Neural crest cell (in vitro differentiated cells): ENCODE measurements at regions not wholly inside any gene's neighbourhood (a gene's known extent, or its start where the extent isn't known, plus 50 kb on each side); places are given as distances from the start of the nearest gene placed in this dataset.

ENCODE experiments used
- DNase-seq: peaks from one replicate; pipeline ENCODE4 v3.0.0; 2021; ENCODE audit warnings: low read depth, mixed read lengths, low spot score
- H3K27ac Mint-ChIP-seq: one replicate; pipeline ENCODE4 v1.8.0; 2021; ENCODE audit warnings: mild to moderate bottlenecking, mixed read lengths; ENCODE audit not compliant: unreplicated experiment
- H3K27me3 Mint-ChIP-seq: 2 replicates; pipeline ENCODE4 v1.8.0; 2021; ENCODE audit warnings: low read depth, mild to moderate bottlenecking, mixed read lengths
- H3K36me3 Mint-ChIP-seq: 2 replicates; pipeline ENCODE4 v1.8.0; 2021; ENCODE audit warnings: low read depth, mild to moderate bottlenecking, mixed read lengths
- H3K4me1 Mint-ChIP-seq: 2 replicates; pipeline ENCODE4 v1.8.0; 2021; ENCODE audit warnings: mixed read lengths
- H3K4me3 Mint-ChIP-seq: one replicate; pipeline ENCODE4 v1.8.0; 2021; ENCODE audit warnings: mild to moderate bottlenecking, mixed read lengths
- H3K9me3 Mint-ChIP-seq: 2 replicates; pipeline ENCODE4 v1.8.0; 2021; ENCODE audit warnings: mixed read lengths
- TF ChIP-seq, protein P1 (sequence below): fragments of 200-600 bp; sonication (generic); conservative IDR thresholded peaks from 2 replicates; pipeline ENCODE4 v1.5.0; 2021; ENCODE audit warnings: antibody characterized with exemption, mild to moderate bottlenecking

- Mint-ChIP-seq H3K9me3 (no peaks in the 10 kb centered on the region), H3K27me3 (no peaks in the 10 kb centered on the region), H3K27ac (no peak overlapping the region), H3K4me1 (peaks cover 28% of the 10 kb centered on the region), H3K36me3 (no peaks in the 10 kb centered on the region), H3K4me3 (no peak overlapping the region)
- TF ChIP-seq, protein P1, sequence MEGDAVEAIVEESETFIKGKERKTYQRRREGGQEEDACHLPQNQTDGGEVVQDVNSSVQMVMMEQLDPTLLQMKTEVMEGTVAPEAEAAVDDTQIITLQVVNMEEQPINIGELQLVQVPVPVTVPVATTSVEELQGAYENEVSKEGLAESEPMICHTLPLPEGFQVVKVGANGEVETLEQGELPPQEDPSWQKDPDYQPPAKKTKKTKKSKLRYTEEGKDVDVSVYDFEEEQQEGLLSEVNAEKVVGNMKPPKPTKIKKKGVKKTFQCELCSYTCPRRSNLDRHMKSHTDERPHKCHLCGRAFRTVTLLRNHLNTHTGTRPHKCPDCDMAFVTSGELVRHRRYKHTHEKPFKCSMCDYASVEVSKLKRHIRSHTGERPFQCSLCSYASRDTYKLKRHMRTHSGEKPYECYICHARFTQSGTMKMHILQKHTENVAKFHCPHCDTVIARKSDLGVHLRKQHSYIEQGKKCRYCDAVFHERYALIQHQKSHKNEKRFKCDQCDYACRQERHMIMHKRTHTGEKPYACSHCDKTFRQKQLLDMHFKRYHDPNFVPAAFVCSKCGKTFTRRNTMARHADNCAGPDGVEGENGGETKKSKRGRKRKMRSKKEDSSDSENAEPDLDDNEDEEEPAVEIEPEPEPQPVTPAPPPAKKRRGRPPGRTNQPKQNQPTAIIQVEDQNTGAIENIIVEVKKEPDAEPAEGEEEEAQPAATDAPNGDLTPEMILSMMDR: no peak
- no peak for DNase-seq
Measured at GRCh38 chr15:94587113-94587512, 355.8 kb downstream of the MCTP2 start.

GRCh38 chr15:94588993-94589392 is 357.6 kb downstream of the MCTP2 start:
- TF ChIP-seq, protein P1: no peak
- Mint-ChIP-seq H3K36me3 (no peaks in the 10 kb centered on the region), H3K9me3 (peaks cover 2% of the 10 kb centered on the region), H3K4me3 (no peak overlapping the region), H3K4me1 (peaks cover 23% of the 10 kb centered on the region), H3K27ac (no peak overlapping the region), H3K27me3 (no peaks in the 10 kb centered on the region)
- DNase-seq: no peak

GRCh38 chr15:94592495-94592894 is 361.1 kb downstream of the MCTP2 start:
- no peak for DNase-seq
- H3K4me3 Mint-ChIP-seq: no peak overlapping the region
- TF ChIP-seq, protein P1: no peak
- no peaks in the 10 kb centered on the region for H3K4me1 Mint-ChIP-seq
- H3K27me3 Mint-ChIP-seq: no peaks in the 10 kb centered on the region
- H3K36me3 Mint-ChIP-seq: no peaks in the 10 kb centered on the region
- H3K27ac Mint-ChIP-seq: no peak overlapping the region
- peaks cover 10% of the 10 kb centered on the region for H3K9me3 Mint-ChIP-seq

DNA sequence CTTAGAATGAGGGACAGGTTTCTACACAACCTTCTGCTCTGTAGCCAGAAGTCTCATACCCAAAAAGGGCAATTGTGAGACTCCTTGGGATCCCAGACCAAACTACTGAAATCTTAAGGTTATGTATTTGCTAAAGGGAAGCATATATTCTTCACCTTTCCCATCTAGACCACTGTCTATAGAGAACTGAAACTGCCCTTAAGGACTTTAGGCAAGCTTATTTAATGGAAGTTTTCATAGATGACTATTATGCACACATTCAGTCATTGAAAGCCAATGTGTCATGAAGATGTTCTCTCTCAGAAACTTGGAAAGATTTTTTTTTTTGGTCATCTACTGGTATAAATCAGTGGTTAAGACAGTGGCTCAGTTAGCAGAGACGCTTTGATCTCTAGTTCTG is 365.3 kb downstream of the MCTP2 start:
- H3K36me3 Mint-ChIP-seq: no peaks in the 10 kb centered on the region
- TF ChIP-seq, protein P1: no peak
- no peaks in the 10 kb centered on the region for H3K27me3 Mint-ChIP-seq
- H3K9me3 Mint-ChIP-seq: peaks cover 14% of the 10 kb centered on the region
- no peaks in the 10 kb centered on the region for H3K4me1 Mint-ChIP-seq
- H3K4me3 Mint-ChIP-seq: no peak overlapping the region
- H3K27ac Mint-ChIP-seq: no peak overlapping the region
- no peak for DNase-seq

DNA sequence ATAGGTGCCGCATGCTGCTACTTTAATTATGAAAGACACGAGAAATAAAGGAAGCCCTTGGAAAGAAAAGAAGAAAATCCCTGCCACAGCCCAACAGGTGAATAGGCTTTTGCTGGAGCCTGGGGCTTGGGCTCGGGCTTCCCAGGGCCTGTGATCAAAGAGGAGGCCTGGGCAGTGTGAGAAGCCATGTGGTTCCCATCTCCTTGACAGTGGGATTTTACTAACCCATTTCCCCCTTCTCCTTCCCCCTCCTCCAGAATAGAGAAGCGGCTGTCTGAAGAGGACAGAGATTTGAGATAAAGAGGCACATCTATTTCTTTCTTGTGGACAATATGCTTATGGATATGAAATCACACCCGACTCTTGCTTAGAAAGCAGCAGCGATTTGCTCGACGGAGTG is 369.1 kb downstream of the MCTP2 start:
- no peaks in the 10 kb centered on the region for H3K27me3 Mint-ChIP-seq
- no peaks in the 10 kb centered on the region for H3K4me1 Mint-ChIP-seq
- no peak overlapping the region for H3K27ac Mint-ChIP-seq
- H3K4me3 Mint-ChIP-seq: no peak overlapping the region
- DNase-seq: no peak
- peaks cover 9% of the 10 kb centered on the region for H3K9me3 Mint-ChIP-seq
- H3K36me3 Mint-ChIP-seq: no peaks in the 10 kb centered on the region
- TF ChIP-seq, protein P1: no peak
